Caco-2 (cell line): ENCODE measurements at regions not wholly inside any gene's neighbourhood (a gene's known extent, or its start where the extent isn't known, plus 50 kb on each side); places are given as distances from the start of the nearest gene placed in this dataset.

ENCODE experiments used
- BruUV-seq: library from RNA; stranded (reverse); fragments of 400-500 nt; replicated peaks from 2 replicates; lab custom pipeline; 2021; lab: Mats Ljungman, UMichigan
- CTCF ChIA-PET: fragments of 300-600 bp; sonication (Branson Sonifier 250); formaldehyde crosslinking; loops from one replicate; lab custom pipeline; 2022; ENCODE audit warnings: antibody characterized with exemption; lab: Charles Lee
- POLR2A ChIA-PET: fragments of 300-600 bp; sonication (Branson Sonifier 250); formaldehyde crosslinking; loops from one replicate; lab custom pipeline; 2022; ENCODE audit warnings: antibody characterized with exemption; lab: Charles Lee
- DNase-seq, 2 experiments: peaks; one replicate each; pipeline versions ENCODE4 v3.0.0 to v3.0.0-alpha.2; 2020 to 2022
- H3K27me3 ChIP-seq: replicated peaks from 2 replicates; pipeline ENCODE4 v1.6.0; 2011; ENCODE audit warnings: low read length; ENCODE audit not compliant: control insufficient read depth, insufficient read depth
- H3K36me3 ChIP-seq: 2 replicates; pipeline ENCODE4 v1.5.1; 2011; ENCODE audit warnings: low read length; ENCODE audit not compliant: control insufficient read depth, insufficient read depth
- H3K4me1 ChIP-seq: fragments of 250-450 bp; sonication (Bioruptor Pico); 2 replicates; pipeline ENCODE4 v1.5.1; 2020; ENCODE audit warnings: mild to moderate bottlenecking
- H3K4me3 ChIP-seq: 2 replicates; pipeline ENCODE4 v1.5.1; 2011; ENCODE audit warnings: low read depth, mild to moderate bottlenecking, control low read depth, low read length
- H3K9me3 ChIP-seq: fragments of 250-450 bp; sonication (Bioruptor Pico); 2 replicates; pipeline ENCODE4 v1.5.1; 2020; ENCODE audit warnings: mild to moderate bottlenecking, moderate library complexity
- H3K27ac Mint-ChIP-seq: one replicate; pipeline ENCODE4 v1.8.0; 2022; ENCODE audit warnings: mixed read lengths; ENCODE audit not compliant: unreplicated experiment
- H3K27me3 Mint-ChIP-seq: one replicate; pipeline ENCODE4 v1.8.0; 2022; ENCODE audit warnings: mixed read lengths; ENCODE audit not compliant: insufficient read depth, unreplicated experiment
- H3K36me3 Mint-ChIP-seq: one replicate; pipeline ENCODE4 v1.8.0; 2022; ENCODE audit warnings: mild to moderate bottlenecking, mixed read lengths; ENCODE audit not compliant: insufficient read depth, unreplicated experiment
- H3K4me1 Mint-ChIP-seq: one replicate; pipeline ENCODE4 v1.8.0; 2022; ENCODE audit warnings: low read depth, mixed read lengths; ENCODE audit not compliant: unreplicated experiment
- H3K4me3 Mint-ChIP-seq: one replicate; pipeline ENCODE4 v1.8.0; 2022; ENCODE audit warnings: mild to moderate bottlenecking, moderate library complexity, mixed read lengths; ENCODE audit not compliant: unreplicated experiment
- H3K9me3 Mint-ChIP-seq: one replicate; pipeline ENCODE4 v1.8.0; 2022; ENCODE audit warnings: mixed read lengths; ENCODE audit not compliant: unreplicated experiment
- CTCF ChIP-seq, 2 experiments: fragments of 200-600 bp in 1 of 2; IDR thresholded peaks; 1 replicate in 1 of 2; 2 replicates in 1 of 2; pipeline versions ENCODE4 v1.5.1 to v1.8.0; 2011 to 2022; ENCODE audit warnings: antibody characterized with exemption in 1 of 2, control low read depth in 1 of 2, inconsistent platforms in 1 of 2, low read depth in 1 of 2, low read length in 1 of 2, mild to moderate bottlenecking in 1 of 2, moderate library complexity in 1 of 2; ENCODE audit not compliant: insufficient read depth in 1 of 2, severe bottlenecking in 1 of 2, unreplicated experiment in 1 of 2
- intact Hi-C: fragments of 100-400 bp; cut with micrococcal nuclease; formaldehyde crosslinking; loops from one replicate; pipeline ENCODE4 v1.10.0; 2022; ENCODE audit not compliant: unreplicated experiment

- Mint-ChIP-seq H3K27me3 (peaks cover 3% of the 10 kb centered on the region), H3K9me3 (no peaks in the 10 kb centered on the region), H3K36me3 (no peaks in the 10 kb centered on the region), H3K27ac (no peak overlapping the region), H3K4me3 (no peak overlapping the region), H3K4me1 (no peaks in the 10 kb centered on the region)
- BruUV-seq: no TSS peak
- H3K27me3 ChIP-seq: no peaks in the 10 kb centered on the region
- TF ChIP-seq CTCF (IDR thresholded peaks at IDR 0.05; ENCODE audit: insufficient read depth in 1 of 2, low read depth in 1 of 2, low read length in 1 of 2, severe bottlenecking in 1 of 2, unreplicated experiment in 1 of 2): no peak
- H3K9me3 ChIP-seq: no peaks in the 10 kb centered on the region
- POLR2A ChIA-PET: no interaction called here
- CTCF ChIA-PET: no interaction called here
- H3K36me3 ChIP-seq: no peaks in the 10 kb centered on the region
- DNase-seq: no peak
- no peak overlapping the region for H3K4me3 ChIP-seq
- no peaks in the 10 kb centered on the region for H3K4me1 ChIP-seq
- intact Hi-C loops: no loop called here
These were observed 195.2 kb downstream of the MRPL39 start for GRCh38 chr21:25412100-25412499.

- peaks cover 3% of the 10 kb centered on the region for H3K27me3 Mint-ChIP-seq
- no TSS peak for BruUV-seq
- POLR2A ChIA-PET: no interaction called here
- no peak overlapping the region for H3K27ac Mint-ChIP-seq
- H3K9me3 Mint-ChIP-seq: no peaks in the 10 kb centered on the region
- no peaks in the 10 kb centered on the region for H3K4me1 ChIP-seq
- no peaks in the 10 kb centered on the region for H3K27me3 ChIP-seq
- no peaks in the 10 kb centered on the region for H3K9me3 ChIP-seq
- H3K36me3 Mint-ChIP-seq: no peaks in the 10 kb centered on the region
- H3K36me3 ChIP-seq: no peaks in the 10 kb centered on the region
- TF ChIP-seq CTCF (IDR thresholded peaks at IDR 0.05; ENCODE audit: insufficient read depth in 1 of 2, low read depth in 1 of 2, low read length in 1 of 2, severe bottlenecking in 1 of 2, unreplicated experiment in 1 of 2): no peak
- CTCF ChIA-PET: no interaction called here
- intact Hi-C loops: no loop called here
- no peak overlapping the region for H3K4me3 Mint-ChIP-seq
- no peaks in the 10 kb centered on the region for H3K4me1 Mint-ChIP-seq
- H3K4me3 ChIP-seq: no peak overlapping the region
- no peak for DNase-seq
These were observed 197.3 kb downstream of the MRPL39 start for GRCh38 chr21:25409978-25410377.

GRCh38 chr21:25408666-25409065, 198.6 kb downstream of the MRPL39 start:
- H3K9me3 ChIP-seq: no peaks in the 10 kb centered on the region
- Mint-ChIP-seq H3K4me1 (no peaks in the 10 kb centered on the region), H3K36me3 (no peaks in the 10 kb centered on the region), H3K9me3 (no peaks in the 10 kb centered on the region), H3K27me3 (peaks cover 3% of the 10 kb centered on the region), H3K27ac (no peak overlapping the region), H3K4me3 (no peak overlapping the region)
- intact Hi-C loops: no loop called here
- H3K4me1 ChIP-seq: no peaks in the 10 kb centered on the region
- DNase-seq: no peak
- TF ChIP-seq CTCF (IDR thresholded peaks at IDR 0.05; ENCODE audit: insufficient read depth in 1 of 2, low read depth in 1 of 2, low read length in 1 of 2, severe bottlenecking in 1 of 2, unreplicated experiment in 1 of 2): no peak
- H3K27me3 ChIP-seq: no peaks in the 10 kb centered on the region
- no peak overlapping the region for H3K4me3 ChIP-seq
- H3K36me3 ChIP-seq: no peaks in the 10 kb centered on the region
- no TSS peak for BruUV-seq
- ChIA-PET POLR2A (no interaction called here), CTCF (no interaction called here)
